HEK293 (cell line): ENCODE measurements at regions not wholly inside any gene's neighbourhood (a gene's known extent, or its start where the extent isn't known, plus 50 kb on each side); places are given as distances from the start of the nearest gene placed in this dataset.
"Not testable (repeated sequence)": the region's sequence is repeated elsewhere in the genome, so short reads cannot be mapped to it uniquely, and the experiment has no call there.

ENCODE experiments used
- CTCF ChIA-PET: fragments of 350-600 bp; formaldehyde crosslinking; extraction: SDS; loops from one replicate; lab custom pipeline; 2021; ENCODE audit warnings: antibody characterized with exemption; lab: Yijun Ruan, JAX
- POLR2A ChIA-PET: fragments of 300-600 bp; formaldehyde crosslinking; extraction: SDS; loops from one replicate; lab custom pipeline; 2020; ENCODE audit warnings: antibody characterized with exemption, inconsistent platforms; lab: Yijun Ruan, JAX
- H3K27ac ChIP-seq: fragments of 200-500 bp; sonication (Bioruptor generic); 2 replicates; pipeline ENCODE4 v1.5.1; 2014; ENCODE audit warnings: low read depth, low read length, control low read depth, inconsistent platforms; ENCODE audit errors: extremely low read depth
- H3K36me3 ChIP-seq, 2 experiments: fragments of 200-500 bp in 1 of 2; sonication (Bioruptor generic) in 1 of 2; 1 replicate in 1 of 2; 2 replicates in 1 of 2; pipeline ENCODE4 v1.5.1; 2014 to 2017; ENCODE audit warnings: inconsistent platforms in 2 of 2, low read length in 2 of 2; ENCODE audit not compliant: control insufficient read depth in 2 of 2, insufficient read depth in 1 of 2
- H3K4me1 ChIP-seq: fragments of 200-500 bp; sonication (Bioruptor generic); 2 replicates; pipeline ENCODE4 v1.5.1; 2014; ENCODE audit warnings: mild to moderate bottlenecking, low read length, inconsistent platforms; ENCODE audit not compliant: control insufficient read depth, insufficient read depth
- H3K4me3 ChIP-seq: 2 replicates; pipeline ENCODE4 v1.5.1; 2011; ENCODE audit warnings: low read depth, mild to moderate bottlenecking, control low read depth, low read length, moderate library complexity
- H3K9me3 ChIP-seq: fragments of 200-500 bp; sonication (Bioruptor generic); 2 replicates; pipeline ENCODE4 v1.5.1; 2014; ENCODE audit warnings: low read depth, low read length, inconsistent platforms; ENCODE audit not compliant: control insufficient read depth, insufficient read depth
- BCL11A ChIP-seq: fragments of 450-650 bp; formaldehyde crosslinking; IDR thresholded peaks from 2 replicates; pipeline ENCODE4 v1.5.1; 2016; ENCODE audit warnings: low read depth, missing biosample characterization, missing genetic modification characterization
- MEIS1 ChIP-seq: sonication (generic); formaldehyde crosslinking; IDR thresholded peaks from 2 replicates; pipeline ENCODE4 v1.8.1; 2022; ENCODE audit warnings: missing genetic modification reagents, mild to moderate bottlenecking, borderline replicate concordance
- SP3 ChIP-seq: fragments of 450-650 bp; formaldehyde crosslinking; IDR thresholded peaks from 2 replicates; pipeline ENCODE4 v1.5.1; 2016; ENCODE audit warnings: missing biosample characterization, missing genetic modification characterization
- ZBTB10 ChIP-seq: fragments of 450-650 bp; formaldehyde crosslinking; IDR thresholded peaks from 2 replicates; pipeline ENCODE4 v1.5.1; 2016; ENCODE audit warnings: missing biosample characterization, missing genetic modification characterization
- ZFP69B ChIP-seq: fragments of 450-650 bp; formaldehyde crosslinking; IDR thresholded peaks from 2 replicates; pipeline ENCODE4 v1.5.1; 2016; ENCODE audit warnings: missing biosample characterization, missing genetic modification characterization
- ZNF121 ChIP-seq: fragments of 450-650 bp; formaldehyde crosslinking; IDR thresholded peaks from 2 replicates; pipeline ENCODE4 v1.5.1; 2016; ENCODE audit warnings: missing biosample characterization, missing genetic modification characterization
- ZNF248 ChIP-seq: fragments of 450-650 bp; formaldehyde crosslinking; IDR thresholded peaks from 2 replicates; pipeline ENCODE4 v1.5.1; 2017; ENCODE audit warnings: missing biosample characterization, missing genetic modification characterization
- ZNF354C ChIP-seq: fragments of 450-650 bp; formaldehyde crosslinking; IDR thresholded peaks from 2 replicates; pipeline ENCODE4 v1.5.1; 2016; ENCODE audit warnings: missing biosample characterization, missing genetic modification characterization, low read depth, borderline replicate concordance
- ZNF366 ChIP-seq: fragments of 450-650 bp; formaldehyde crosslinking; conservative IDR thresholded peaks from 2 replicates; pipeline ENCODE4 v1.5.1; 2016; ENCODE audit warnings: missing biosample characterization, missing genetic modification characterization
- ZNF37A ChIP-seq: fragments of 450-650 bp; IDR thresholded peaks from 2 replicates; pipeline ENCODE4 v1.5.1; 2018; ENCODE audit warnings: missing biosample characterization, missing genetic modification characterization
- ZNF391 ChIP-seq: fragments of 450-650 bp; formaldehyde crosslinking; IDR thresholded peaks from 2 replicates; pipeline ENCODE4 v1.5.1; 2016; ENCODE audit warnings: low read depth, missing biosample characterization, missing genetic modification characterization, borderline replicate concordance
- ZNF510 ChIP-seq: fragments of 450-650 bp; formaldehyde crosslinking; IDR thresholded peaks from 2 replicates; pipeline ENCODE4 v1.5.1; 2018; ENCODE audit warnings: mild to moderate bottlenecking, missing genetic modification characterization, missing biosample characterization; ENCODE audit not compliant: insufficient replicate concordance
- ZNF514 ChIP-seq: fragments of 450-650 bp; formaldehyde crosslinking; IDR thresholded peaks from 2 replicates; pipeline ENCODE4 v1.5.1; 2016; ENCODE audit warnings: missing biosample characterization, missing genetic modification characterization
- ZNF585B ChIP-seq: fragments of 450-650 bp; formaldehyde crosslinking; IDR thresholded peaks from 2 replicates; pipeline ENCODE4 v1.5.1; 2016; ENCODE audit warnings: missing biosample characterization, missing genetic modification characterization
- ZNF701 ChIP-seq: fragments of 450-650 bp; formaldehyde crosslinking; IDR thresholded peaks from 2 replicates; pipeline ENCODE4 v1.5.1; 2016; ENCODE audit warnings: missing biosample characterization, missing genetic modification characterization
- ZNF768 ChIP-seq: fragments of 450-650 bp; formaldehyde crosslinking; IDR thresholded peaks from 2 replicates; pipeline ENCODE4 v1.5.1; 2018; ENCODE audit warnings: missing biosample characterization, mild to moderate bottlenecking, missing genetic modification characterization
- ZNF843 ChIP-seq: fragments of 450-650 bp; formaldehyde crosslinking; IDR thresholded peaks from 2 replicates; pipeline ENCODE4 v1.5.1; 2016; ENCODE audit warnings: missing biosample characterization, missing genetic modification characterization
- TF ChIP-seq, protein P1 (sequence below): fragments of 450-650 bp; IDR thresholded peaks from 2 replicates; pipeline ENCODE4 v1.5.1; 2018; ENCODE audit warnings: missing biosample characterization, mild to moderate bottlenecking, missing genetic modification characterization
- TF ChIP-seq, protein P2 (sequence below): fragments of 450-650 bp; formaldehyde crosslinking; IDR thresholded peaks from 2 replicates; pipeline ENCODE4 v1.5.1; 2016; ENCODE audit warnings: missing biosample characterization, missing genetic modification characterization, borderline replicate concordance

DNA sequence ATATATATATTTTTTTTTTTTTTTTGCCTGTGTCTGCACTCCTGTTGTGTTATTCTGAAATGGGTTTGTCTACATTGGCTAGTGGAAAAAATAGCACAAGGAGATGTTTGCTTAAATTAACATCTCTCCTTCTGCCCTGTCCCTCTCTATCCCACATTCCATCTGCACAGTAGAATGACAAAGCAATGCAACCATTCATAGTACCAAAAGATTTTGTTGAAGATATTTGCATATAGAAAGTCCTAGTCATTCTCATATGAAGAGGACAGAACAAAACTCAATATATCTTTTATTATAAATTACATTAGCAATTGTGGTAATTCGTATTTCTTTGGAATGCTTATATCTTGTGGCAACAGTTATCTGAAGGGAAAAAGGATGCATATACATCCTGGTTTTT lies 88.3 kb upstream of the AGA start:
- H3K4me1 ChIP-seq = no peaks in the 10 kb centered on the region
- TF ChIP-seq ZNF514 (tag by site-specific recombination) (no peak), ZNF768 (tag by site-specific recombination) (no peak)
- TF ChIP-seq, protein P1, sequence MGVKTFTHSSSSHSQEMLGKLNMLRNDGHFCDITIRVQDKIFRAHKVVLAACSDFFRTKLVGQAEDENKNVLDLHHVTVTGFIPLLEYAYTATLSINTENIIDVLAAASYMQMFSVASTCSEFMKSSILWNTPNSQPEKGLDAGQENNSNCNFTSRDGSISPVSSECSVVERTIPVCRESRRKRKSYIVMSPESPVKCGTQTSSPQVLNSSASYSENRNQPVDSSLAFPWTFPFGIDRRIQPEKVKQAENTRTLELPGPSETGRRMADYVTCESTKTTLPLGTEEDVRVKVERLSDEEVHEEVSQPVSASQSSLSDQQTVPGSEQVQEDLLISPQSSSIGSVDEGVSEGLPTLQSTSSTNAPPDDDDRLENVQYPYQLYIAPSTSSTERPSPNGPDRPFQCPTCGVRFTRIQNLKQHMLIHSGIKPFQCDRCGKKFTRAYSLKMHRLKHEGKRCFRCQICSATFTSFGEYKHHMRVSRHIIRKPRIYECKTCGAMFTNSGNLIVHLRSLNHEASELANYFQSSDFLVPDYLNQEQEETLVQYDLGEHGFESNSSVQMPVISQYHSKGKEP (tag by site-specific recombination) = no peak
- TF ChIP-seq, protein P2, sequence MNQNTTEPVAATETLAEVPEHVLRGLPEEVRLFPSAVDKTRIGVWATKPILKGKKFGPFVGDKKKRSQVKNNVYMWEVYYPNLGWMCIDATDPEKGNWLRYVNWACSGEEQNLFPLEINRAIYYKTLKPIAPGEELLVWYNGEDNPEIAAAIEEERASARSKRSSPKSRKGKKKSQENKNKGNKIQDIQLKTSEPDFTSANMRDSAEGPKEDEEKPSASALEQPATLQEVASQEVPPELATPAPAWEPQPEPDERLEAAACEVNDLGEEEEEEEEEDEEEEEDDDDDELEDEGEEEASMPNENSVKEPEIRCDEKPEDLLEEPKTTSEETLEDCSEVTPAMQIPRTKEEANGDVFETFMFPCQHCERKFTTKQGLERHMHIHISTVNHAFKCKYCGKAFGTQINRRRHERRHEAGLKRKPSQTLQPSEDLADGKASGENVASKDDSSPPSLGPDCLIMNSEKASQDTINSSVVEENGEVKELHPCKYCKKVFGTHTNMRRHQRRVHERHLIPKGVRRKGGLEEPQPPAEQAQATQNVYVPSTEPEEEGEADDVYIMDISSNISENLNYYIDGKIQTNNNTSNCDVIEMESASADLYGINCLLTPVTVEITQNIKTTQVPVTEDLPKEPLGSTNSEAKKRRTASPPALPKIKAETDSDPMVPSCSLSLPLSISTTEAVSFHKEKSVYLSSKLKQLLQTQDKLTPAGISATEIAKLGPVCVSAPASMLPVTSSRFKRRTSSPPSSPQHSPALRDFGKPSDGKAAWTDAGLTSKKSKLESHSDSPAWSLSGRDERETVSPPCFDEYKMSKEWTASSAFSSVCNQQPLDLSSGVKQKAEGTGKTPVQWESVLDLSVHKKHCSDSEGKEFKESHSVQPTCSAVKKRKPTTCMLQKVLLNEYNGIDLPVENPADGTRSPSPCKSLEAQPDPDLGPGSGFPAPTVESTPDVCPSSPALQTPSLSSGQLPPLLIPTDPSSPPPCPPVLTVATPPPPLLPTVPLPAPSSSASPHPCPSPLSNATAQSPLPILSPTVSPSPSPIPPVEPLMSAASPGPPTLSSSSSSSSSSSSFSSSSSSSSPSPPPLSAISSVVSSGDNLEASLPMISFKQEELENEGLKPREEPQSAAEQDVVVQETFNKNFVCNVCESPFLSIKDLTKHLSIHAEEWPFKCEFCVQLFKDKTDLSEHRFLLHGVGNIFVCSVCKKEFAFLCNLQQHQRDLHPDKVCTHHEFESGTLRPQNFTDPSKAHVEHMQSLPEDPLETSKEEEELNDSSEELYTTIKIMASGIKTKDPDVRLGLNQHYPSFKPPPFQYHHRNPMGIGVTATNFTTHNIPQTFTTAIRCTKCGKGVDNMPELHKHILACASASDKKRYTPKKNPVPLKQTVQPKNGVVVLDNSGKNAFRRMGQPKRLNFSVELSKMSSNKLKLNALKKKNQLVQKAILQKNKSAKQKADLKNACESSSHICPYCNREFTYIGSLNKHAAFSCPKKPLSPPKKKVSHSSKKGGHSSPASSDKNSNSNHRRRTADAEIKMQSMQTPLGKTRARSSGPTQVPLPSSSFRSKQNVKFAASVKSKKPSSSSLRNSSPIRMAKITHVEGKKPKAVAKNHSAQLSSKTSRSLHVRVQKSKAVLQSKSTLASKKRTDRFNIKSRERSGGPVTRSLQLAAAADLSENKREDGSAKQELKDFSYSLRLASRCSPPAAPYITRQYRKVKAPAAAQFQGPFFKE = no peak
- TF ChIP-seq, all 188 proteins: peak for 0
- Histone ChIP-seq H3K9me3 (no peaks in the 10 kb centered on the region), H3K4me3 (no peak overlapping the region), H3K27ac (no peak overlapping the region), H3K36me3 (no peaks in the 10 kb centered on the region)
- POLR2A ChIA-PET = interaction anchor here (0.7 kb wide), 1 partner anchor 910 kb away, joined by 3 read pairs; no protein-coding TSS in a partner anchor
- CTCF ChIA-PET = no interaction called here

- ChIA-PET CTCF (interaction anchor here (0.7 kb wide), 1 partner anchor 137 kb away, joined by 4 read pairs; no protein-coding TSS in a partner anchor), POLR2A (no interaction called here)
- Histone ChIP-seq H3K27ac (no peak overlapping the region), H3K9me3 (no peaks in the 10 kb centered on the region), H3K4me3 (no peak overlapping the region), H3K4me1 (no peaks in the 10 kb centered on the region), H3K36me3 (no peaks in the 10 kb centered on the region)
- TF ChIP-seq ZNF37A (tag by site-specific recombination) (no peak), ZNF701 (no peak), ZBTB10 (tag by site-specific recombination) (no peak)
Observed at GRCh38 chr4:177532358-177532757, 90.1 kb upstream of the AGA start.

GRCh38 chr4:177534841-177535240 lies 92.6 kb upstream of the AGA start:
- H3K27ac ChIP-seq, H3K4me3 ChIP-seq, POLR2A ChIA-PET, CTCF ChIA-PET, H3K36me3 ChIP-seq, H3K9me3 ChIP-seq, H3K4me1 ChIP-seq: not testable (repeated sequence)

- ChIA-PET POLR2A (no interaction called here), CTCF (no interaction called here)
- TF ChIP-seq ZNF248 (tag by site-specific recombination) = no peak
- no peak for TF ChIP-seq BCL11A (tag by site-specific recombination)
- no peak for TF ChIP-seq ZNF510
- no peak for TF ChIP-seq ZNF366 (tag by site-specific recombination)
- TF ChIP-seq SP3 (tag by site-specific recombination) = no peak
- TF ChIP-seq ZFP69B (tag by site-specific recombination) = no peak
- TF ChIP-seq ZNF354C (tag by site-specific recombination) = no peak
- TF ChIP-seq MEIS1 (CRISPR knock-in tag) = no peak
- TF ChIP-seq ZNF391 (tag by site-specific recombination) = no peak
- no peak for TF ChIP-seq ZNF585B (tag by site-specific recombination)
- no peak for TF ChIP-seq ZNF843
- no peak for TF ChIP-seq ZNF121 (tag by site-specific recombination)
Observed at GRCh38 chr4:177546745-177547144, 104.5 kb upstream of the AGA start.

More at GRCh38 chr4:177546745-177547144, 104.5 kb upstream of the AGA start:
- Histone ChIP-seq H3K4me1 (no peaks in the 10 kb centered on the region), H3K4me3 (no peak overlapping the region), H3K36me3 (no peaks in the 10 kb centered on the region), H3K27ac (no peak overlapping the region), H3K9me3 (no peaks in the 10 kb centered on the region)
